HG03066 (cell line): ENCODE measurements at regions not wholly inside any gene's neighbourhood (a gene's known extent, or its start where the extent isn't known, plus 50 kb on each side); places are given as distances from the start of the nearest gene placed in this dataset.

ENCODE experiments used
- ATAC-seq: cut with Tn5 transposase; IDR thresholded peaks from one replicate; pipeline ENCODE4 v1.9.1; 2021; ENCODE audit warnings: low read depth; ENCODE audit not compliant: unreplicated experiment

DNA sequence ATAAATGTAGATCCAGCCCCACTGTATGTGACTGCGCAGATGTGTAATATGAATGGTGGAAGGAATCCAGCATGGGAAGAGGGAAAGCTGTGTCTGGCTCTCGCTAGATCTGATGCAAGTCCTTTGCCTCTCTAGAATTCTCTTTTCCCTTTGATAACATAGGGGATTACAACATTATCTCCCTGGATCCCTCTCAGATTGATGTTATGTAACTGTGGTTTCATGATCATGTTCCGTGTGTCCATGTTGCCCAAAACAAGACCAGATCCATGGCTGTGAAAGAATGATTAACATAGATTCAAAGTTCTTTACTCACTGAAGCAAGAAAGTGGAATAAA, 184.0 kb upstream of the UBL3 start:
- ATAC-seq: no peak

- no peak for ATAC-seq
Observed at GRCh38 chr13:30033681-30034457, 183.5 kb upstream of the UBL3 start.

DNA sequence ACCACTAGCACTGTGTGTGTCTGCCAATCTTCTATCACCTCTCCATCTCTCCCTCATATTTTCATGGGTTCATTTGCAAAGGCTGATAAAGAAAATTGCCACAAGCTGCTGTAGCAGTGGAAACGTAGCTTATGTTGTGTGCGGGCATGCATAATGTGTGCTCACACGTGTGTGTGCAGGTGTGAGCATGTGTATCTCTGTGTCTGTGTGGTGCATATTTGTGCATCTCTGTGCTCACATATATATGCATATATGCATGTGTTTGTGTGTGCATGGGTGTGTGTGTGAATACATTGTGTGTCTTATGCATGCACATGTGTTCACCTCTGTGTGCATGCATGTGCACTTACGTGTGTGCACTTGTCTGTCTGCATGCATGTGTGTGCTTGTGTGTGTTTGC, 181.8 kb upstream of the UBL3 start:
- no peak for ATAC-seq

DNA sequence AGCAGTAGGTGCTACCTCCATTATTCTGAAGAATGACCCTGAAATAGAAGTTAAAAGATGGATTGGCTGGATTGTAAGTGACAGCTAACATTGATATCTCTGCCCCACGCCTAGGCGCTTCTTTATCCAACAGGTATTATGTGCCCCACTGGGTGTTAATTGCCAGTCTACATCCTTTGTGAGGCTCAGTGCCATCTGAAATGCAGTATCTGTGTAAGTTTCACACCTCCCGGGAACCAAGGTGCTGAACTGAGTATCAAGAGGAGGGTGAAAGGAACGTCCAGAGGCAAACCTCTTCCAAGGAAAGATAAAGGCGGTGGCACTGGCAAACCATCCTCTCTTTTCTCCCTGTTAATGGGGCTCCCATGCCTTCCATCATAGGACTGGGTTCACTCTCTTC, 181.1 kb upstream of the UBL3 start:
- no peak for ATAC-seq

DNA sequence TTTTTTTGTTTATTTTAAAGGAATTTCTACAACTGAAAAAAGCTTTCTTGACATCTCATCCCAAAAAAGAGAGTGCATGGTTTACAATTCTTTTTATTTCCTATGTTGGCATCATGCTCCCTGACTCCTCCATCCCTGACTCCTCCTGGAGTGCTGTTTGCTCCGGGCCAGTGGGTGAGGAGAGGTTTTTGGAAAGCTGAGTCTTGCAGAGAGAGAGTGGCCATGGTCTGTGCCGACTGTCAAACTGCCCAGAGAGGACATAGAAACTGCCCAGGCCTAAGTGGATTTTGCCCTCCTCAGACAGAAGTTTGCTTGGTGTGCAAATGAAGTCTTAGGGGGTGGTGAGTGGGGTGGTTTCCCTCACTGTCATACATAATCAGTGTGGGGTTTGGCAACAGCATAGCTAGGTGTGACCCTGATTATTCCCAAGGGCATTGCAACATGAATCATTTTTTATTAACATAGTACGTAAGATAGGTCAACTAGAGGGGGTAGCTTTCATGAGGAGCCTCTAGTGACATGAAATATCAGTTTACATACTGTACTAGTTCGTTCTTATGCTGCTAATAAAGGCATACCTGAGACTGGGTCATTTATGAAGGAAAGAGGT, 179.8 kb upstream of the UBL3 start:
- no peak for ATAC-seq

GRCh38 chr13:30027569-30028455, 177.4 kb upstream of the UBL3 start:
- ATAC-seq: no peak

DNA sequence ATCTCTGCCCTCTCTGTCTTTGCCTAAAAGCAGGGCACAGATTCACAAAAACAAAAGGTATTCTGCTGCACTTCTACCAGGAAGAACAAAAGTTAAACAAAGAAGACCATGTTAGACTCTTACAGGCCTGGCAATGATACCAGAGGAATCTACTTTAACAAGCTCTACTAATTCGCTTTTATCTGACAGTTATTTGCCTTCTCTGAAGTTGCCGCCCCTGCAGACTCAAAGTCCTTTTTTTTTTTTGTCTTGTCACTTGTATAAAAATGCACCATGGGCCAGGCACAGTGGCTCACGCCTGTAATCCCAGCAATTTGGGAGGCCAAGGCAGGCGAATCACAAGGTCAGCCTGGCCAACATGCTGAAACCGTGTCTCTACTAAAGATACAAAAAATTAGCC, 176.5 kb upstream of the UBL3 start:
- no peak for ATAC-seq

DNA sequence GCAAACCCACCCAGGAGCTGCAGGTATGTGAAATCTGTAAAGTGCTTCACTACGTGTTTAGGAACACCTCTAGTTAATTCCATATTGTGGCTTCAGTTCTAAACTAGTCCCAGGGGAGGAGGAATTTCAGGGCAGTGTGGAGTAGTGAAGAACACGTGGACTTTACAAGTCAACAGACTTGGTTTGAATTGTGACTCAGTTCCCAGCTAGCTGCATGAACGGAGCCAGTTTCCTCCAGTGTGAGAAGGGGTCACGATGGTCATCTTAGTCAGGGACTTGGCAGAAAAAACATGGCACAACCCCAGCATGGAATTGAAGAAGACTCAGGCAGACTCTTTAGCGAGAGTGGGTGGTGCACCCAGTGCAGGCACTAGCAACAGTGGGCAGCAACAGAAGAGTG, 175.7 kb upstream of the UBL3 start:
- no peak for ATAC-seq

DNA sequence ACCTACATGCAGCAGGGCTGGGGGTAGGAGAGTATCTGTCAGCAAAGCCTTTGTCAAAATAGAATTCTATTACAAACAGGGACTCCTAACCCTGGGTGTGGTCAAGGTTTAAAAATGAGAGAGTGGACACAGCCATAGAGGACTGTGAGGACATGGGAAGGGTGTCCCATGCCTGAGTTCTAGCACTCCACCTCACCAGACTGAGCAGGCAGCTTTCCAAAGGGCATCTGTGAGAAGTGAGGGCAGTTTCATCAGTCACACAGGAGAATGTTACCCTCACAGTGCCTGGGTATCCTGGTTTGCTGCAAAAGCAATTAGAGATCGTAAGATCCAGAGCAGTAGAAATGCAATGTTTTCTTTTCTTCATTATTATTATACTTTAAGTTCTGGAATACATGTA, 174.9 kb upstream of the UBL3 start:
- no peak for ATAC-seq

GRCh38 chr13:30024125-30024865, 173.9 kb upstream of the UBL3 start:
- ATAC-seq: no peak

GRCh38 chr13:30023196-30023895, 172.9 kb upstream of the UBL3 start:
- no peak for ATAC-seq

GRCh38 chr13:30022796-30023195, 172.4 kb upstream of the UBL3 start:
- no peak for ATAC-seq

DNA sequence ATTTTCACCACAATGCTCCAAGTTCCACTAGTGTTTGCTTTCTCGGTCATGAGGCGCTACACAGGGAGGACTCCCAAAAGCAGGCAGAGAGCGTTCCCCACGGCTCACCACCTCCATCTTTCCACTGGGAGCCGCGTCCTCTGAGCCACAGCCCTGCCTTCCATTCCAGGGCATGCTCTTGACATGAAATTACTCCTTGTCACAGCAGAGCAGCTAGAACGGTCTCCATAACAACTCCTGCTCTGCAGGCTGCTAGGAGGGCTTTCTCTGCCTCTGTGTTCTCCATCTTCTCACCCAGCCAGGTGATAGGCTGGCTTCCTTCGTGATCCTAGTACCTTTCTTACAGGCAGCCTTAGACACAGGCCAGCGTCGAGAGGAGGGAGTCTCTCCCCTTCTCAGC, 171.8 kb upstream of the UBL3 start:
- no peak for ATAC-seq

- ATAC-seq: no peak
Observed at GRCh38 chr13:30021611-30022010, 171.2 kb upstream of the UBL3 start.

DNA sequence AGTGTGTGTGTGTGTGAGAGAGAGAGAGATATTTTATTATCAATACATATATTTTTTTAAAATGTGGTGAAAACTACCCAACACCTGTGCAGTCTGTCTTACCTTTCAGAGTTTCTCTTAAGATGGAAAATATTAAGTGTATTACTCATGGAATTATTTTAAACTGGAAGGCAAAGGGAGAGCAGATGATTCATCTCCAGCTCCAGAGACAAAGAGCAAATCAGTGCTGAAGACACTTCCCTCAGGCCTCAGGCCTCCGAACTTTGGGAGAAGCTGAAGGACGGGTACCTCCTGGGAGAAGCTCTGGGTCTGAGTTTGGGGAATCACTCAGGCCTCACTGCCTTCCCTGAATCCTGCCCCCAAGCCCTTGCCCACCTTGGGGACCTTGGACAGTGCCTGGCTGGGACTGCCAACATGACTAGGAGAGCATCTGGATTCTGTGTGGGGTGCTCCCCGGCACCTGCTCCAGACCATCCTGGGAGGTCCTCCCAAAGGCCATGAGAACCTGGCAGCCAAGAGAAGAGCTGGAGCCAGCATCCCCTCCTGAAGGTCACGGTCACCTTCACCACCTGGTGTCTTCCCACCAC, 170.4 kb upstream of the UBL3 start:
- ATAC-seq: no peak

- ATAC-seq: no peak
Observed at GRCh38 chr13:30019648-30020626, 169.5 kb upstream of the UBL3 start.

GRCh38 chr13:30017880-30018279, 167.5 kb upstream of the UBL3 start:
- ATAC-seq: no peak

DNA sequence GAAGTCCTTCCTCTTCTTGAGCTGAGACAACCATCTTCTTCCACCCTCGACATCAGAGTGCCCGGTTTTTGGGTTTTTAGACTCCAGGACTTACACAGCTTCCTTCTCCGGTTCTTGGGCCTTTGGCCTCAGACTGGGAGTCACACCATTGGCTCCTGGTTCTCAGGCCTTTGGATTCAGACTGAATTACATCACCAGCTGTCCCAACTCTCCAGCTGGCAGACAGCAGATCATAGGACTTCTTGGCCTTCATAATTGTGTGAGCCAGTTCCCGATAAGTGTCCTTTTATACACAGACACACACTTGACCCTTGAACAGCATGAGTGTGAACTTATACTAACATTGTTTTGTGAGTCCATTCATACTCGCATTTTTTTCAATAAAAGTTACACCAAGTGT, 166.0 kb upstream of the UBL3 start:
- ATAC-seq: no peak

DNA sequence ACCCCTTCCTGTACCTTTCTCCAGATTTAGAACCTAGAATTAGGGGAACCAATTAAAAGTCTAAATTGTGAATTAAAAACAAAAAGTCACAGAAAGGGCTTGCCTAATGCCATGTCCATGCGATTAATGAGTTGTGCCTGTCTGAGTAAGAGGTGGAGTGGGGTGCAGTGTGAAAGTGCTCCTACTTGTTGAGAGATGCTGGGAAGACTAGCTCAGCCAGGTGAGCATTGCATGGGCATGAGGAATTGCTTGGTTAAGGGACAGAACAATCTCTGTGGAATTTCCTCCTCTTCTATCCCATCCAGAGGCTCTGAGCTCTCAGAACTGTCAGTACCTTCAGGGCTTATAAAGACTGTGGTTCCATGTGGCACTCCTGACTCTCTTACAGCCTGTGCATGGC, 159.0 kb upstream of the UBL3 start:
- no peak for ATAC-seq
